HEK293 (cell line): ENCODE measurements at regions not wholly inside any gene's neighbourhood (a gene's known extent, or its start where the extent isn't known, plus 50 kb on each side); places are given as distances from the start of the nearest gene placed in this dataset.

Experiments
- MEIS1 ChIP-seq: sonication (generic); formaldehyde crosslinking; IDR thresholded peaks from 2 replicates; pipeline ENCODE4 v1.8.1; 2022; ENCODE audit warnings: missing genetic modification reagents, mild to moderate bottlenecking, borderline replicate concordance
- ZBTB20 ChIP-seq: fragments of 450-650 bp; formaldehyde crosslinking; IDR thresholded peaks from 2 replicates; pipeline ENCODE4 v1.5.1; 2016; ENCODE audit warnings: missing biosample characterization, missing genetic modification characterization
- ZNF121 ChIP-seq: fragments of 450-650 bp; formaldehyde crosslinking; IDR thresholded peaks from 2 replicates; pipeline ENCODE4 v1.5.1; 2016; ENCODE audit warnings: missing biosample characterization, missing genetic modification characterization
- ZNF169 ChIP-seq: fragments of 450-650 bp; formaldehyde crosslinking; IDR thresholded peaks from 2 replicates; pipeline ENCODE4 v1.5.1; 2016; ENCODE audit warnings: missing biosample characterization, missing genetic modification characterization
- ZNF473 ChIP-seq: fragments of 450-650 bp; formaldehyde crosslinking; IDR thresholded peaks from 2 replicates; pipeline ENCODE4 v1.5.1; 2017; ENCODE audit warnings: missing biosample characterization, missing genetic modification characterization
- ZNF530 ChIP-seq: fragments of 450-650 bp; formaldehyde crosslinking; IDR thresholded peaks from 2 replicates; pipeline ENCODE4 v1.5.1; 2016; ENCODE audit warnings: low read depth, missing biosample characterization, missing genetic modification characterization
- ZNF549 ChIP-seq: fragments of 450-650 bp; IDR thresholded peaks from 2 replicates; pipeline ENCODE4 v1.5.1; 2018; ENCODE audit warnings: missing biosample characterization, missing genetic modification characterization, mild to moderate bottlenecking, inconsistent platforms, moderate library complexity
- TF ChIP-seq, protein P1 (sequence below): fragments of 450-650 bp; formaldehyde crosslinking; IDR thresholded peaks from 2 replicates; pipeline ENCODE4 v1.5.1; 2016; ENCODE audit warnings: missing biosample characterization, missing genetic modification characterization
- TF ChIP-seq, protein P2 (sequence below): fragments of 450-650 bp; formaldehyde crosslinking; conservative IDR thresholded peaks from 2 replicates; pipeline ENCODE4 v1.5.1; 2016; ENCODE audit warnings: low read depth, missing biosample characterization, missing genetic modification characterization
- TF ChIP-seq, protein P3 (sequence below): fragments of 450-650 bp; formaldehyde crosslinking; IDR thresholded peaks from 2 replicates; pipeline ENCODE4 v1.5.1; 2016; ENCODE audit warnings: missing biosample characterization, missing genetic modification characterization, low read depth
- TF ChIP-seq, protein P4 (sequence below): fragments of 450-650 bp; formaldehyde crosslinking; IDR thresholded peaks from 2 replicates; pipeline ENCODE4 v1.5.1; 2016; ENCODE audit warnings: missing biosample characterization, missing genetic modification characterization
- TF ChIP-seq, protein P5 (sequence below): fragments of 450-650 bp; IDR thresholded peaks from 2 replicates; pipeline ENCODE4 v1.5.1; 2018; ENCODE audit warnings: missing biosample characterization, missing genetic modification characterization
- TF ChIP-seq, protein P6 (sequence below): fragments of 450-650 bp; formaldehyde crosslinking; IDR thresholded peaks from 2 replicates; pipeline ENCODE4 v1.5.1; 2016; ENCODE audit warnings: missing biosample characterization, missing genetic modification characterization

DNA sequence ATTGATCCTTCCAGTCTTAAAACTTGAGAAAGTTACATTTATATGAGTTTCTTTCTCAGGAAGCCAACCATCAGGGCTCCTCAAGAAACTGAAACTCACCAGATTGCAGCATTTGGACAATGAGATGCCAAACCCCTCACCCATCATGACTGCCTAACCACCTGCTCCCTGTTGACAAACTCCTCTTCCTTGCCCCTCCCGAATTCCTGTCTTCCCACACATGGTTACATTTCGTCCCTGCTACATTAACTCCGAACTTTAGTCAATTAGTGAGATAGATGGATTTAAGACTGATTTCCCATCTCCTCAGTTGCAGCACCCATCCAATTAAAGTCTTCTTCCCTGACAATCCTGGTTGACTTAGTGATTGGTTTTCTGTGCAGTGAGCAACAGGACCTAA lies 118.7 kb downstream of the ZNF330 start:
- TF ChIP-seq, protein P1, sequence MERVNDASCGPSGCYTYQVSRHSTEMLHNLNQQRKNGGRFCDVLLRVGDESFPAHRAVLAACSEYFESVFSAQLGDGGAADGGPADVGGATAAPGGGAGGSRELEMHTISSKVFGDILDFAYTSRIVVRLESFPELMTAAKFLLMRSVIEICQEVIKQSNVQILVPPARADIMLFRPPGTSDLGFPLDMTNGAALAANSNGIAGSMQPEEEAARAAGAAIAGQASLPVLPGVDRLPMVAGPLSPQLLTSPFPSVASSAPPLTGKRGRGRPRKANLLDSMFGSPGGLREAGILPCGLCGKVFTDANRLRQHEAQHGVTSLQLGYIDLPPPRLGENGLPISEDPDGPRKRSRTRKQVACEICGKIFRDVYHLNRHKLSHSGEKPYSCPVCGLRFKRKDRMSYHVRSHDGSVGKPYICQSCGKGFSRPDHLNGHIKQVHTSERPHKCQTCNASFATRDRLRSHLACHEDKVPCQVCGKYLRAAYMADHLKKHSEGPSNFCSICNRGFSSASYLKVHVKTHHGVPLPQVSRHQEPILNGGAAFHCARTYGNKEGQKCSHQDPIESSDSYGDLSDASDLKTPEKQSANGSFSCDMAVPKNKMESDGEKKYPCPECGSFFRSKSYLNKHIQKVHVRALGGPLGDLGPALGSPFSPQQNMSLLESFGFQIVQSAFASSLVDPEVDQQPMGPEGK (tag by site-specific recombination) = no peak
- TF ChIP-seq ZNF121 (tag by site-specific recombination) = no peak
- TF ChIP-seq, protein P2, sequence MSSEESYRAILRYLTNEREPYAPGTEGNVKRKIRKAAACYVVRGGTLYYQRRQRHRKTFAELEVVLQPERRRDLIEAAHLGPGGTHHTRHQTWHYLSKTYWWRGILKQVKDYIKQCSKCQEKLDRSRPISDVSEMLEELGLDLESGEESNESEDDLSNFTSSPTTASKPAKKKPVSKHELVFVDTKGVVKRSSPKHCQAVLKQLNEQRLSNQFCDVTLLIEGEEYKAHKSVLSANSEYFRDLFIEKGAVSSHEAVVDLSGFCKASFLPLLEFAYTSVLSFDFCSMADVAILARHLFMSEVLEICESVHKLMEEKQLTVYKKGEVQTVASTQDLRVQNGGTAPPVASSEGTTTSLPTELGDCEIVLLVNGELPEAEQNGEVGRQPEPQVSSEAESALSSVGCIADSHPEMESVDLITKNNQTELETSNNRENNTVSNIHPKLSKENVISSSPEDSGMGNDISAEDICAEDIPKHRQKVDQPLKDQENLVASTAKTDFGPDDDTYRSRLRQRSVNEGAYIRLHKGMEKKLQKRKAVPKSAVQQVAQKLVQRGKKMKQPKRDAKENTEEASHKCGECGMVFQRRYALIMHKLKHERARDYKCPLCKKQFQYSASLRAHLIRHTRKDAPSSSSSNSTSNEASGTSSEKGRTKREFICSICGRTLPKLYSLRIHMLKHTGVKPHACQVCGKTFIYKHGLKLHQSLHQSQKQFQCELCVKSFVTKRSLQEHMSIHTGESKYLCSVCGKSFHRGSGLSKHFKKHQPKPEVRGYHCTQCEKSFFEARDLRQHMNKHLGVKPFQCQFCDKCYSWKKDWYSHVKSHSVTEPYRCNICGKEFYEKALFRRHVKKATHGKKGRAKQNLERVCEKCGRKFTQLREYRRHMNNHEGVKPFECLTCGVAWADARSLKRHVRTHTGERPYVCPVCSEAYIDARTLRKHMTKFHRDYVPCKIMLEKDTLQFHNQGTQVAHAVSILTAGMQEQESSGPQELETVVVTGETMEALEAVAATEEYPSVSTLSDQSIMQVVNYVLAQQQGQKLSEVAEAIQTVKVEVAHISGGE = no peak
- TF ChIP-seq, protein P3, sequence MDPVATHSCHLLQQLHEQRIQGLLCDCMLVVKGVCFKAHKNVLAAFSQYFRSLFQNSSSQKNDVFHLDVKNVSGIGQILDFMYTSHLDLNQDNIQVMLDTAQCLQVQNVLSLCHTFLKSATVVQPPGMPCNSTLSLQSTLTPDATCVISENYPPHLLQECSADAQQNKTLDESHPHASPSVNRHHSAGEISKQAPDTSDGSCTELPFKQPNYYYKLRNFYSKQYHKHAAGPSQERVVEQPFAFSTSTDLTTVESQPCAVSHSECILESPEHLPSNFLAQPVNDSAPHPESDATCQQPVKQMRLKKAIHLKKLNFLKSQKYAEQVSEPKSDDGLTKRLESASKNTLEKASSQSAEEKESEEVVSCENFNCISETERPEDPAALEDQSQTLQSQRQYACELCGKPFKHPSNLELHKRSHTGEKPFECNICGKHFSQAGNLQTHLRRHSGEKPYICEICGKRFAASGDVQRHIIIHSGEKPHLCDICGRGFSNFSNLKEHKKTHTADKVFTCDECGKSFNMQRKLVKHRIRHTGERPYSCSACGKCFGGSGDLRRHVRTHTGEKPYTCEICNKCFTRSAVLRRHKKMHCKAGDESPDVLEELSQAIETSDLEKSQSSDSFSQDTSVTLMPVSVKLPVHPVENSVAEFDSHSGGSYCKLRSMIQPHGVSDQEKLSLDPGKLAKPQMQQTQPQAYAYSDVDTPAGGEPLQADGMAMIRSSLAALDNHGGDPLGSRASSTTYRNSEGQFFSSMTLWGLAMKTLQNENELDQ (tag by site-specific recombination) = no peak
- no peak for TF ChIP-seq ZNF169 (tag by site-specific recombination)
- TF ChIP-seq, protein P4, sequence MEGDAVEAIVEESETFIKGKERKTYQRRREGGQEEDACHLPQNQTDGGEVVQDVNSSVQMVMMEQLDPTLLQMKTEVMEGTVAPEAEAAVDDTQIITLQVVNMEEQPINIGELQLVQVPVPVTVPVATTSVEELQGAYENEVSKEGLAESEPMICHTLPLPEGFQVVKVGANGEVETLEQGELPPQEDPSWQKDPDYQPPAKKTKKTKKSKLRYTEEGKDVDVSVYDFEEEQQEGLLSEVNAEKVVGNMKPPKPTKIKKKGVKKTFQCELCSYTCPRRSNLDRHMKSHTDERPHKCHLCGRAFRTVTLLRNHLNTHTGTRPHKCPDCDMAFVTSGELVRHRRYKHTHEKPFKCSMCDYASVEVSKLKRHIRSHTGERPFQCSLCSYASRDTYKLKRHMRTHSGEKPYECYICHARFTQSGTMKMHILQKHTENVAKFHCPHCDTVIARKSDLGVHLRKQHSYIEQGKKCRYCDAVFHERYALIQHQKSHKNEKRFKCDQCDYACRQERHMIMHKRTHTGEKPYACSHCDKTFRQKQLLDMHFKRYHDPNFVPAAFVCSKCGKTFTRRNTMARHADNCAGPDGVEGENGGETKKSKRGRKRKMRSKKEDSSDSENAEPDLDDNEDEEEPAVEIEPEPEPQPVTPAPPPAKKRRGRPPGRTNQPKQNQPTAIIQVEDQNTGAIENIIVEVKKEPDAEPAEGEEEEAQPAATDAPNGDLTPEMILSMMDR (tag by site-specific recombination) = no peak
- no peak for TF ChIP-seq MEIS1 (CRISPR knock-in tag)
- no peak for TF ChIP-seq ZNF530 (tag by site-specific recombination)
- TF ChIP-seq, protein P5, sequence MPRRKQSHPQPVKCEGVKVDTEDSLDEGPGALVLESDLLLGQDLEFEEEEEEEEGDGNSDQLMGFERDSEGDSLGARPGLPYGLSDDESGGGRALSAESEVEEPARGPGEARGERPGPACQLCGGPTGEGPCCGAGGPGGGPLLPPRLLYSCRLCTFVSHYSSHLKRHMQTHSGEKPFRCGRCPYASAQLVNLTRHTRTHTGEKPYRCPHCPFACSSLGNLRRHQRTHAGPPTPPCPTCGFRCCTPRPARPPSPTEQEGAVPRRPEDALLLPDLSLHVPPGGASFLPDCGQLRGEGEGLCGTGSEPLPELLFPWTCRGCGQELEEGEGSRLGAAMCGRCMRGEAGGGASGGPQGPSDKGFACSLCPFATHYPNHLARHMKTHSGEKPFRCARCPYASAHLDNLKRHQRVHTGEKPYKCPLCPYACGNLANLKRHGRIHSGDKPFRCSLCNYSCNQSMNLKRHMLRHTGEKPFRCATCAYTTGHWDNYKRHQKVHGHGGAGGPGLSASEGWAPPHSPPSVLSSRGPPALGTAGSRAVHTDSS (tag by site-specific recombination) = no peak
- no peak for TF ChIP-seq ZNF473 (tag by site-specific recombination)
- no peak for TF ChIP-seq ZBTB20 (tag by site-specific recombination)
- no peak for TF ChIP-seq ZNF549
- TF ChIP-seq, protein P6, sequence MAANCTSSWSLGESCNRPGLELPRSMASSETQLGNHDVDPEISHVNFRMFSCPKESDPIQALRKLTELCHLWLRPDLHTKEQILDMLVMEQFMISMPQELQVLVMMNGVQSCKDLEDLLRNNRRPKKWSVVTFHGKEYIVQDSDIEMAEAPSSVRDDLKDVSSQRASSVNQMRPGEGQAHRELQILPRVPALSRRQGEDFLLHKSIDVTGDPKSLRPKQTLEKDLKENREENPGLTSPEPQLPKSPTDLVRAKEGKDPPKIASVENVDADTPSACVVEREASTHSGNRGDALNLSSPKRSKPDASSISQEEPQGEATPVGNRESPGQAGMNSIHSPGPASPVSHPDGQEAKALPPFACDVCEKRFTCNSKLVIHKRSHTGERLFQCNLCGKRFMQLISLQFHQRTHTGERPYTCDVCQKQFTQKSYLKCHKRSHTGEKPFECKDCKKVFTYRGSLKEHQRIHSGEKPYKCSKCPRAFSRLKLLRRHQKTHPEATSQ (tag by site-specific recombination) = no peak
